Colonic mucosa (tissue), 4 donors: ENCODE measurements at regions not wholly inside any gene's neighbourhood (a gene's known extent, or its start where the extent isn't known, plus 50 kb on each side); places are given as distances from the start of the nearest gene placed in this dataset.

ENCODE experiments used
- DNase-seq: peaks from one replicate; pipeline ENCODE4 v3.0.0-alpha.2; 2020
- H3K27ac ChIP-seq: fragments of 200-600 bp; one replicate; pipeline ENCODE4 v1.8.0; 2021
- H3K27me3 ChIP-seq: fragments of 200-600 bp; one replicate; pipeline ENCODE4 v1.8.0; 2021
- H3K36me3 ChIP-seq: fragments of 200-600 bp; one replicate; pipeline ENCODE4 v1.8.0; 2021
- H3K4me1 ChIP-seq: fragments of 200-600 bp; one replicate; pipeline ENCODE4 v1.8.0; 2021; ENCODE audit warnings: mild to moderate bottlenecking
- H3K4me3 ChIP-seq: fragments of 200-600 bp; one replicate; pipeline ENCODE4 v1.8.0; 2021
- H3K9ac ChIP-seq, 2 donors: one replicate each; pipeline ENCODE4 v1.7.0; 2013; ENCODE audit warnings: control low read depth in 2 of 2, low read depth in 2 of 2, low read length in 2 of 2
- H3K9me3 ChIP-seq: fragments of 200-600 bp; one replicate; pipeline ENCODE4 v1.8.0; 2021
- intact Hi-C: fragments of 100-400 bp; cut with DNase I; formaldehyde crosslinking; loops from one replicate; pipeline ENCODE4 v1.14.1; 2022
- TF ChIP-seq, protein P1 (sequence below): fragments of 200-600 bp; IDR thresholded peaks from one replicate; pipeline ENCODE4 v1.8.0; 2022; ENCODE audit warnings: antibody characterized with exemption, mild to moderate bottlenecking
- donor health status: healthy.
- donor health status: DM: no; HTN: no; CAD: no.
- donor health status: DM: no; HTN: no; CAD: no.

DNA sequence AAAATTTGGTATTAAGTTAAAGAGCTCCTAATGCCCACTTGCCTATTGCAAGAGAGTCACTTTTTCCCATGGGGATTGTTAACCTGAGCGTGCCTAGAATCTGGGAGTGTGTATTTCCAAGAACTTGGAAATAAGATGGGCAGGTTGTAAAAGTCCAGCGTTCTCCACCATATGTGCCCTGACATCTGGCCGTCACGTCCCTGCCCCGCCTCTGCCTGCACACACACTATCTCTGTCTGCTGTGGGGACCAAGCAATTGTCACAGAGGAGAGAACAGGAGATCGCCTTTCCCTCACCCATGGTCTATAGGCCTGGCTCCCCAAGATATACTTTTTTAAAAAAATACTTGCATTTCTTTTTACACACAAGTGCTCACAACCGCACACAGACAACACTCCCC lies 396.5 kb upstream of the PFKP start:
- Histone ChIP-seq H3K27ac (no peak overlapping the region), H3K9ac (no peak overlapping the region), H3K36me3 (no peaks in the 10 kb centered on the region), H3K27me3 (no peaks in the 10 kb centered on the region), H3K9me3 (no peaks in the 10 kb centered on the region), H3K4me3 (no peak overlapping the region), H3K4me1 (no peaks in the 10 kb centered on the region)
- TF ChIP-seq, protein P1, sequence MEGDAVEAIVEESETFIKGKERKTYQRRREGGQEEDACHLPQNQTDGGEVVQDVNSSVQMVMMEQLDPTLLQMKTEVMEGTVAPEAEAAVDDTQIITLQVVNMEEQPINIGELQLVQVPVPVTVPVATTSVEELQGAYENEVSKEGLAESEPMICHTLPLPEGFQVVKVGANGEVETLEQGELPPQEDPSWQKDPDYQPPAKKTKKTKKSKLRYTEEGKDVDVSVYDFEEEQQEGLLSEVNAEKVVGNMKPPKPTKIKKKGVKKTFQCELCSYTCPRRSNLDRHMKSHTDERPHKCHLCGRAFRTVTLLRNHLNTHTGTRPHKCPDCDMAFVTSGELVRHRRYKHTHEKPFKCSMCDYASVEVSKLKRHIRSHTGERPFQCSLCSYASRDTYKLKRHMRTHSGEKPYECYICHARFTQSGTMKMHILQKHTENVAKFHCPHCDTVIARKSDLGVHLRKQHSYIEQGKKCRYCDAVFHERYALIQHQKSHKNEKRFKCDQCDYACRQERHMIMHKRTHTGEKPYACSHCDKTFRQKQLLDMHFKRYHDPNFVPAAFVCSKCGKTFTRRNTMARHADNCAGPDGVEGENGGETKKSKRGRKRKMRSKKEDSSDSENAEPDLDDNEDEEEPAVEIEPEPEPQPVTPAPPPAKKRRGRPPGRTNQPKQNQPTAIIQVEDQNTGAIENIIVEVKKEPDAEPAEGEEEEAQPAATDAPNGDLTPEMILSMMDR: no peak
- no peak for DNase-seq
- intact Hi-C loops: no loop called here

- intact Hi-C loops: no loop called here
- no peaks in the 10 kb centered on the region for H3K9me3 ChIP-seq
Observed at GRCh38 chr10:2665772-2666171, 401.6 kb upstream of the PFKP start.

GRCh38 chr10:2660276-2660675 lies 407.1 kb upstream of the PFKP start:
- Histone ChIP-seq H3K27me3 (no peaks in the 10 kb centered on the region), H3K4me1 (no peaks in the 10 kb centered on the region), H3K4me3 (no peak overlapping the region), H3K36me3 (no peaks in the 10 kb centered on the region), H3K9ac (no peak overlapping the region), H3K27ac (no peak overlapping the region), H3K9me3 (no peaks in the 10 kb centered on the region)
- TF ChIP-seq, protein P1: no peak
- intact Hi-C loops: no loop called here
- DNase-seq: no peak

More at GRCh38 chr10:2665772-2666171, 401.6 kb upstream of the PFKP start:
- Histone ChIP-seq H3K4me1 (no peaks in the 10 kb centered on the region), H3K27me3 (no peaks in the 10 kb centered on the region), H3K9ac (no peak overlapping the region), H3K27ac (no peak overlapping the region), H3K36me3 (no peaks in the 10 kb centered on the region), H3K4me3 (no peak overlapping the region)
- TF ChIP-seq, protein P1: no peak
- DNase-seq: no peak

DNA sequence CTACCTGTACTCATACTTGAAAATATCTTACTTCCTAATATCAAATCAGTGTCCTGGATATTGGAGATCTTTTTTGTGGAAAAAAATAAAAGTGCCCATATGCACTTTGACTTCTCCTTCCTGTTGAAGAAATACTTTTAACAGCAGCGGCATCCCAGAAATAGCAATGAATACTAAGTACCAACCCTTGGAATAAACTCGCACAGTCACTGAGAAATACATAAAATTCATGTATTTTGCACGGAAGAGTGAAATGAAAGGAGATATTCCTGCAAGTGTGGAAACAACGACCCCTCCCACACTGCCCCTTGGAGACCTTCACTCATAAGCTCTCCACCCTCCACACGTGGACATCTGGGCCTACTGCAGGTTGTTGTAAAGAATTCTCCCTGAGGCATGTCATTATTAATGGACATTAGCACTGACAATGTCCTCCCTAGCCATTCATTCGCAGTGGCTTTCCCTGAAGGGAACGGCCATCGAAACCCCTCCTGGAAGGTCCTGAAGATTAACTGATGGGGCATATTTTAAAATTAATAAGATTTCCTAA lies 407.6 kb upstream of the PFKP start:
- TF ChIP-seq, protein P1: no peak
- intact Hi-C loops: no loop called here
- H3K4me3 ChIP-seq: no peak overlapping the region

GRCh38 chr10:2658780-2659179 lies 408.6 kb upstream of the PFKP start:
- no peak for DNase-seq
- TF ChIP-seq, protein P1: no peak
- H3K36me3 ChIP-seq: no peaks in the 10 kb centered on the region
- no peak overlapping the region for H3K4me3 ChIP-seq
- no peak overlapping the region for H3K9ac ChIP-seq
- H3K27ac ChIP-seq: no peak overlapping the region
- no peaks in the 10 kb centered on the region for H3K4me1 ChIP-seq
- intact Hi-C loops: no loop called here
- no peaks in the 10 kb centered on the region for H3K27me3 ChIP-seq
- no peaks in the 10 kb centered on the region for H3K9me3 ChIP-seq

More for the DNA sequence above, 407.6 kb upstream of the PFKP start:
- Histone ChIP-seq H3K27ac (no peak overlapping the region), H3K36me3 (no peaks in the 10 kb centered on the region), H3K27me3 (no peaks in the 10 kb centered on the region), H3K4me1 (no peaks in the 10 kb centered on the region), H3K9me3 (no peaks in the 10 kb centered on the region), H3K9ac (no peak overlapping the region)
- DNase-seq: no peak
